Fibroblast of gingiva (primary cell): ENCODE measurements at regions not wholly inside any gene's neighbourhood (a gene's known extent, or its start where the extent isn't known, plus 50 kb on each side); places are given as distances from the start of the nearest gene placed in this dataset.

ENCODE experiments used
- DNase-seq: peaks from one replicate; pipeline ENCODE4 v3.0.0-alpha.2; 2011; ENCODE audit warnings: low read depth

GRCh38 chr11:112903340-112903739 lies 57.9 kb upstream of the NCAM1 start:
- DNase-seq, result no peak

DNA sequence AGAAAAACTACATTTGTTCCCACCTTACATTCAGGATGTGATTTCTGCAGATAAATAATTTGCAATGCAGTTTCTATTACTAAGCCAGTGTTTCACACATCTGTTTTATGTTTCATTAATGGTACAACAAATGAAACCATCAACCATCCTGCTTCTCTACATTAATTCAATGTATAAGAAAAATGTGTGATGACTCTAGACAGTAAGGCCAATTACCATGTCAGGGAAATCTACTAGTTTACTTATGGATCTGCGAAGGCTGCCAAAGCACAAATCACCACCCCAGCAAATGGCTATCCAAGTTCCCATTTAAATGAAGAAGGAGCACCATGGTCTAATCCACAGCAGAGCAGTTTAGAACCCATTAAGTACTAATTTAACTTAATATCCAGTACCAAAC lies 50.1 kb upstream of the NCAM1 start:
- DNase-seq, result no peak
